K562 (cell line): ENCODE measurements at regions not wholly inside any gene's neighbourhood (a gene's known extent, or its start where the extent isn't known, plus 50 kb on each side); places are given as distances from the start of the nearest gene placed in this dataset.
"Not testable (repeated sequence)": the region's sequence is repeated elsewhere in the genome, so short reads cannot be mapped to it uniquely, and the experiment has no call there.

Experiments used
- ATAC-seq: fragments of 200-7000 bp; cut with Tn5 transposase; 3 replicates; pipeline ENCODE4 v1.9.1; 2020; ENCODE audit warnings: moderate library complexity
- BruUV-seq: library from RNA; stranded (reverse); fragments of 400-500 nt; replicated peaks from 2 replicates; lab custom pipeline; 2021; lab: Mats Ljungman, UMichigan
- CTCF ChIA-PET: fragments of 300-600 bp; formaldehyde crosslinking; extraction: SDS; loops from one replicate; lab custom pipeline; 2021; ENCODE audit warnings: low intra/inter-chr PET ratio; lab: Yijun Ruan, JAX
- POLR2A ChIA-PET: fragments of 300-600, 350-650 bp; sonication (Branson Sonifier 250); formaldehyde crosslinking; extraction: SDS; loops from one replicate; lab custom pipeline; 2021; ENCODE audit warnings: antibody characterized with exemption, inconsistent platforms; lab: Yijun Ruan, JAX
- DNase-seq, 4 experiments: peaks; one replicate each; pipeline versions ENCODE4 v3.0.0 to v3.0.0-alpha.2; 2011 to 2018; ENCODE audit warnings: low spot score in 3 of 4, mixed read lengths in 3 of 4; ENCODE audit errors: extremely low read depth in 1 of 4
- FAIRE-seq: peaks from 2 replicates; lab custom pipeline; 2011; peaks lifted over from hg19 to GRCh38; lab: Jason Lieb, UNC
- H2AFZ ChIP-seq: 2 replicates; pipeline ENCODE4 v1.6.0; 2011; ENCODE audit warnings: low read depth, low read length, control low read depth, inconsistent platforms
- H3K27ac ChIP-seq: fragments of 200-600 bp; 3 replicates; pipeline ENCODE4 v1.8.0; 2011; ENCODE audit warnings: low read depth, mild to moderate bottlenecking, control low read depth, inconsistent platforms, low read length, moderate library complexity, mixed read lengths; ENCODE audit errors: extremely low read depth
- H3K27me3 ChIP-seq, 2 experiments: fragments of 300-600 bp in 1 of 2; 2 replicates in 1 of 2; 3 replicates in 1 of 2; pipeline versions ENCODE4 v1.6.0 to v1.8.0; 2011; ENCODE audit warnings: inconsistent platforms in 2 of 2, low read length in 2 of 2, mild to moderate bottlenecking in 1 of 2, mixed read lengths in 1 of 2, moderate library complexity in 1 of 2; ENCODE audit not compliant: control insufficient read depth in 2 of 2, insufficient read depth in 2 of 2
- H3K36me3 ChIP-seq: fragments of 300-600 bp; 3 replicates; pipeline ENCODE4 v1.8.0; 2011; ENCODE audit warnings: mild to moderate bottlenecking, low read length, inconsistent platforms; ENCODE audit not compliant: control insufficient read depth, insufficient read depth
- H3K4me1 ChIP-seq, 2 experiments: fragments of 200-600 bp in 1 of 2; replicated peaks in 1 of 2; 2 replicates in 1 of 2; 3 replicates in 1 of 2; pipeline versions ENCODE4 v1.5.1 to v1.8.0; 2011; ENCODE audit warnings: inconsistent platforms in 2 of 2, low read length in 2 of 2, mild to moderate bottlenecking in 1 of 2, mixed read lengths in 1 of 2, moderate library complexity in 1 of 2; ENCODE audit not compliant: control insufficient read depth in 2 of 2, insufficient read depth in 2 of 2
- H3K4me2 ChIP-seq: 2 replicates; pipeline ENCODE4 v1.6.1; 2011; ENCODE audit warnings: low read length, control low read depth, inconsistent platforms, mixed read lengths; ENCODE audit not compliant: insufficient read depth
- H3K4me3 ChIP-seq: fragments of 200-600 bp; sonication (generic), shearing (Covaris generic); 2 replicates; pipeline ENCODE4 v1.5.1; 2016; ENCODE audit warnings: control low read depth, inconsistent platforms
- H3K79me2 ChIP-seq: fragments of 200-600 bp; 3 replicates; pipeline ENCODE4 v1.8.0; 2011; ENCODE audit warnings: low read length, inconsistent platforms; ENCODE audit not compliant: control insufficient read depth, insufficient read depth
- H3K9ac ChIP-seq, 2 experiments: 2 replicates each; pipeline versions ENCODE4 v1.6.0 to v1.6.1; 2011; ENCODE audit warnings: low read depth in 2 of 2, low read length in 2 of 2, control low read depth in 1 of 2, inconsistent platforms in 1 of 2, mild to moderate bottlenecking in 1 of 2, mixed read lengths in 1 of 2; ENCODE audit not compliant: insufficient read depth in 1 of 2
- H3K9me1 ChIP-seq: one replicate; pipeline ENCODE4 v1.6.0; 2011; ENCODE audit warnings: inconsistent platforms, mild to moderate bottlenecking, low read length, moderate library complexity; ENCODE audit not compliant: control insufficient read depth, insufficient read depth
- H3K9me3 ChIP-seq: replicated peaks from 2 replicates; pipeline ENCODE4 v1.5.1; 2011; ENCODE audit warnings: low read depth, low read length, inconsistent platforms; ENCODE audit not compliant: control insufficient read depth, insufficient read depth
- H4K20me1 ChIP-seq: replicated peaks from 2 replicates; pipeline ENCODE4 v1.6.1; 2011; ENCODE audit warnings: low read length, inconsistent platforms, mixed read lengths; ENCODE audit not compliant: control insufficient read depth, insufficient read depth
- BRD9 ChIP-seq: fragments of 450-650 bp; IDR thresholded peaks from 2 replicates; pipeline ENCODE4 v1.6.1; 2018; ENCODE audit warnings: low read depth; ENCODE audit not compliant: partially characterized antibody
- KAT7 ChIP-seq: sonication (generic); formaldehyde crosslinking; IDR thresholded peaks from 2 replicates; pipeline ENCODE4 v1.8.0; 2022; ENCODE audit warnings: missing genetic modification reagents, mild to moderate bottlenecking, borderline replicate concordance
- MAFF ChIP-seq: IDR thresholded peaks from 2 replicates; pipeline ENCODE4 v1.6.1; 2012; ENCODE audit warnings: low read length, improper control_type of control experiment
- POLR2AphosphoS2 ChIP-seq: IDR thresholded peaks from 2 replicates; pipeline ENCODE4 v1.6.1; 2012; ENCODE audit warnings: low read length, improper control_type of control experiment
- SIRT6 ChIP-seq: IDR thresholded peaks from one replicate; pipeline ENCODE4 v1.6.1; 2012; ENCODE audit warnings: low read depth, mild to moderate bottlenecking, control low read depth, inconsistent platforms, low read length, moderate library complexity
- TAL1 ChIP-seq: fragments of 450-650 bp; IDR thresholded peaks from 2 replicates; pipeline ENCODE4 v1.6.1; 2016; ENCODE audit warnings: mild to moderate bottlenecking
- ZNF124 ChIP-seq: sonication (generic); formaldehyde crosslinking; IDR thresholded peaks from 2 replicates; pipeline ENCODE4 v1.8.1; 2022; ENCODE audit warnings: missing genetic modification reagents
- ZNF263 ChIP-seq: sonication (generic); formaldehyde crosslinking; IDR thresholded peaks from 2 replicates; pipeline ENCODE4 v1.8.0; 2022; ENCODE audit warnings: mild to moderate bottlenecking, missing genetic modification reagents, borderline replicate concordance
- ZNF384 ChIP-seq: IDR thresholded peaks from 2 replicates; pipeline ENCODE4 v1.6.1; 2012; ENCODE audit warnings: low read depth, low read length, improper control_type of control experiment
- ZSCAN29 ChIP-seq: fragments of 450-650 bp; IDR thresholded peaks from 2 replicates; pipeline ENCODE4 v1.6.1; 2017
- WGBS: fragments of 100-300 bp; shearing (Covaris generic); methylation state at CpG from one replicate; pipeline ENCODE4 v1.1.6; 2016; ENCODE audit warnings: low coverage, mixed read lengths; ENCODE audit not compliant: insufficient coverage; ENCODE audit errors: missing lambda C conversion rate; 5-methylcytosine and 5-hydroxymethylcytosine counted together
- in situ Hi-C: fragments of 300-500 bp; cut with MboI; formaldehyde crosslinking; loops from 4 replicates; pipeline ENCODE4 v1.15.0; 2018; ENCODE audit warnings: inconsistent platforms, mixed read lengths
- intact Hi-C: fragments of 100-400 bp; cut with micrococcal nuclease; formaldehyde crosslinking; loops from 2 replicates; pipeline ENCODE4 v1.14.2; 2022
- TF ChIP-seq, protein P1 (sequence below): fragments of 200-400 bp; formaldehyde crosslinking; IDR thresholded peaks from 2 replicates; pipeline ENCODE4 v1.6.1; 2017; ENCODE audit warnings: mild to moderate bottlenecking, low read depth, low read length, moderate library complexity
- TF ChIP-seq, protein P2 (sequence below): IDR thresholded peaks from 2 replicates; pipeline ENCODE4 v1.6.1; 2011; ENCODE audit not compliant: insufficient read length; ENCODE audit errors: extremely low read depth

DNA sequence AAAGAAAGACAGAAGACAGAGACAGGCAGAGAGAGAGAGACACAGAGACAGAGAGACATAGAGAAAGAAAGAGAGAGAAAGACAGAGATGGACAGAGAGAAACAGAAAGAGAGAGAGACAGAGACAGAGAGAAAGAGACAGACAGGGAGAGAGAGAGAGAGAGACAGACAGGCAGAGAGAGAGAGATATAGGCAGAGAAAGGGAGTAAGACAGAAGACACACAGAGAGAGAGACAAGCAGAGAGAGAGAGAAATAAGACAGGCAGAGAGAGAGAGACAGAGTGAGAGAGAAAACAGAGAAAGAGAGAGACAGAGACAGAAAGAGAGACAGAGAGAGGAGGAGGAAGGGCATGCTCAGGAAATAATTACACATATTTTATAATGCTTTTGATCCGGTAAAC, 758.3 kb upstream of the DEFB115 start:
- no TSS peak for BruUV-seq
- Histone ChIP-seq H3K4me3 (no peak overlapping the region), H4K20me1 (no peaks in the 10 kb centered on the region), H2AFZ (no peak overlapping the region), H3K79me2 (no peaks in the 10 kb centered on the region), H3K9me1 (no peaks in the 10 kb centered on the region), H3K4me2 (no peak overlapping the region), H3K27ac (no peak overlapping the region), H3K9me3 (no peaks in the 10 kb centered on the region), H3K4me1 (no peaks in the 10 kb centered on the region; a peak in 1 of 5 replicates), H3K9ac (no peak overlapping the region), H3K36me3 (no peaks in the 10 kb centered on the region), H3K27me3 (no peaks in the 10 kb centered on the region; a peak in 1 of 5 replicates)
- ChIA-PET CTCF (no interaction called here), POLR2A (no interaction called here)
- TF ChIP-seq, protein P1, sequence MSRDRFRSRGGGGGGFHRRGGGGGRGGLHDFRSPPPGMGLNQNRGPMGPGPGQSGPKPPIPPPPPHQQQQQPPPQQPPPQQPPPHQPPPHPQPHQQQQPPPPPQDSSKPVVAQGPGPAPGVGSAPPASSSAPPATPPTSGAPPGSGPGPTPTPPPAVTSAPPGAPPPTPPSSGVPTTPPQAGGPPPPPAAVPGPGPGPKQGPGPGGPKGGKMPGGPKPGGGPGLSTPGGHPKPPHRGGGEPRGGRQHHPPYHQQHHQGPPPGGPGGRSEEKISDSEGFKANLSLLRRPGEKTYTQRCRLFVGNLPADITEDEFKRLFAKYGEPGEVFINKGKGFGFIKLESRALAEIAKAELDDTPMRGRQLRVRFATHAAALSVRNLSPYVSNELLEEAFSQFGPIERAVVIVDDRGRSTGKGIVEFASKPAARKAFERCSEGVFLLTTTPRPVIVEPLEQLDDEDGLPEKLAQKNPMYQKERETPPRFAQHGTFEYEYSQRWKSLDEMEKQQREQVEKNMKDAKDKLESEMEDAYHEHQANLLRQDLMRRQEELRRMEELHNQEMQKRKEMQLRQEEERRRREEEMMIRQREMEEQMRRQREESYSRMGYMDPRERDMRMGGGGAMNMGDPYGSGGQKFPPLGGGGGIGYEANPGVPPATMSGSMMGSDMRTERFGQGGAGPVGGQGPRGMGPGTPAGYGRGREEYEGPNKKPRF: no peak
- TF ChIP-seq SIRT6 (no peak), ZNF263 (no peak), POLR2AphosphoS2 (no peak), TAL1 (no peak), ZNF384 (no peak), BRD9 (no peak), MAFF (no peak), ZSCAN29 (no peak), KAT7 (CRISPR knock-in tag) (no peak), ZNF124 (no peak)
- TF ChIP-seq, protein P2, sequence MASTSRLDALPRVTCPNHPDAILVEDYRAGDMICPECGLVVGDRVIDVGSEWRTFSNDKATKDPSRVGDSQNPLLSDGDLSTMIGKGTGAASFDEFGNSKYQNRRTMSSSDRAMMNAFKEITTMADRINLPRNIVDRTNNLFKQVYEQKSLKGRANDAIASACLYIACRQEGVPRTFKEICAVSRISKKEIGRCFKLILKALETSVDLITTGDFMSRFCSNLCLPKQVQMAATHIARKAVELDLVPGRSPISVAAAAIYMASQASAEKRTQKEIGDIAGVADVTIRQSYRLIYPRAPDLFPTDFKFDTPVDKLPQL: no peak
- WGBS: 0% methylated on average over 1 of the region's 1 CpG
- in situ Hi-C loops: loop anchor here (25.0 kb wide), 1 partner anchor 388 kb away; no protein-coding TSS in a partner anchor
- intact Hi-C loops: no loop called here
- DNase-seq: no peak
- ATAC-seq: no peak
- FAIRE-seq: no peak

DNA sequence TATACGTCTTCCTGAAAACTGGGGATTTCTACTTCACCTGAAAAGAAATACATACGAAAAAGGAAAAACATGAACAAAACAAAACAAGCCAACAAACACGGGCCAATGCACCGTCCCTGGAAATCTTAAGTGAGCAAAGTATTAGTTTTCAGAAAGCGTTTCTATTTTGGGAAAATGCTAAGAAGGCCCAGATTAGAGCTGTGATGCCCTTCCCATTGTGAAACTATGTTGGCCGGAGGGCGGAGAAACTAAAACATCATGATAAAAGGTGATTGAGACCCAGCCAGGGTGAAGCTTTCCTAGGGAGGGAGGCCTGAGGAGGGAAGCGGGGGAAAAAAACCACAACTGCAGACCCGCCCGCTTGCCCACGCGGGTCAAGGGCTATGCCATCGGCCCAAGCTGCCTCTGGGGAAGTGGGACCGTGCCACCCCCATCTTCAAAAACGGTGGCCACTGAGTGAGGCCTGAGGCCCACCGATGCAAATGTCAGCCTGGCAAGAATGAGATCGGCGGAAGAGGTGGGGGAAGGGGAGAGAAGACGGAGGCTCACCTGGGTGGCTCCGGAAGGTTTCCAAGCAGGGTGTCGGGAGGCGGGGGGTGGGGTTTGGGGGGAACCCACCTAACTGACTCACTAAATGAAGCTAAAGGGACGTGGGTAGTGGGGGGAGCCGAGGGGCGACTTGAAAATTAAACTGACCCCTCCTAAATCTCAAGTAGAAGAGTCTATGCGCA, 757.6 kb upstream of the DEFB115 start:
- H3K9me3 ChIP-seq, H3K27ac ChIP-seq, DNase-seq, H3K4me1 ChIP-seq, ATAC-seq, H3K79me2 ChIP-seq, H3K9ac ChIP-seq, FAIRE-seq, H3K4me2 ChIP-seq, H2AFZ ChIP-seq, H3K9me1 ChIP-seq, H3K36me3 ChIP-seq, H4K20me1 ChIP-seq, CTCF ChIA-PET, H3K4me3 ChIP-seq, POLR2A ChIA-PET, H3K27me3 ChIP-seq, BruUV-seq: not testable (repeated sequence)
- 1% methylated on average over 13 of the region's 26 CpGs for whole genome bisulfite sequencing
- in situ Hi-C loops: loop anchor here (25.0 kb wide), 2 partner anchors 138 to 387 kb away; no protein-coding TSS in a partner anchor
- intact Hi-C loops: loop anchor here (10.0 kb wide), 2 partner anchors 85 to 735 kb away; no protein-coding TSS in a partner anchor
